Activated T-cell treated with anti-CD3 and anti-CD28 coated beads, Interleukin-2, amount 50 U/mL, for 72 hours (primary cell): ENCODE measurements at regions not wholly inside any gene's neighbourhood (a gene's known extent, or its start where the extent isn't known, plus 50 kb on each side); places are given as distances from the start of the nearest gene placed in this dataset.

Experiments used
- ATAC-seq, 2 donors: fragments of 150-1000 bp; cut with Tn5 transposase; replicated peaks in 1 of 2; 2 replicates each; pipeline ENCODE4 v1.10.0; 2021; ENCODE audit warnings: moderate library complexity in 2 of 2, mild to moderate bottlenecking in 1 of 2
- DNase-seq, 2 donors: peaks; one replicate each; pipeline ENCODE4 v3.0.0; 2021 to 2022; ENCODE audit warnings: mixed read lengths in 1 of 2
- H3K27ac Mint-ChIP-seq: one replicate; pipeline ENCODE4 v1.8.0; 2022; ENCODE audit warnings: mild to moderate bottlenecking, moderate library complexity, mixed read lengths
- H3K27me3 Mint-ChIP-seq: one replicate; pipeline ENCODE4 v1.8.0; 2022; ENCODE audit warnings: low read depth, mixed read lengths
- H3K36me3 Mint-ChIP-seq, 2 donors: one replicate each; pipeline ENCODE4 v1.8.0; 2022; ENCODE audit warnings: mixed read lengths in 2 of 2, mild to moderate bottlenecking in 1 of 2; ENCODE audit not compliant: insufficient read depth in 2 of 2
- H3K4me1 Mint-ChIP-seq: one replicate; pipeline ENCODE4 v1.8.0; 2022; ENCODE audit warnings: low read depth, mixed read lengths
- H3K4me3 Mint-ChIP-seq, 2 donors: one replicate each; pipeline ENCODE4 v1.8.0; 2022; ENCODE audit warnings: mild to moderate bottlenecking in 2 of 2, mixed read lengths in 2 of 2, moderate library complexity in 2 of 2
- H3K9me3 Mint-ChIP-seq, 2 donors: one replicate each; pipeline ENCODE4 v1.8.0; 2022; ENCODE audit warnings: mixed read lengths in 2 of 2

DNA sequence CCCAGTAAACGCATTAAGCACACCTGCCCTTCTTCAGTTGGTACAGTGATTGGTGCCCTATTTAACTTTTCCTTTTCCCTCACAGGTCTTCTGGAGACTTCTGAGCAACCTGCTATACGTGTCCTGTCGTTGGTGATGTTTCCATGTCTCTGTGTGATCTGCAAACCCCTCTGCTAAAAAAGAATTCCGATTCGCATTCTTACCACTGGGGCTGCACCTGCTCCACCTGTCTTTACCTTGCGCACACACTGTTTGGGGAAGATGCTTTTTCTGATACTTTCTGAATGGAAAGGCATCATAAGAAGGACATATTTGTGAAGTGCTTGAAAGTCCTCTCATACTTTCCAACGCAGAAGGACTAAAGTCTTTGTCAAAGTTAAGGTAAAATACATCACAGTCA lies 323.9 kb upstream of the SOX11 start:
- Mint-ChIP-seq H3K27ac (no peak overlapping the region), H3K9me3 (peaks cover 0 to 2% of the 10 kb centered on the region in 2 donors), H3K27me3 (no peaks in the 10 kb centered on the region), H3K36me3 (no peaks in the 10 kb centered on the region), H3K4me3 (no peak overlapping the region), H3K4me1 (no peaks in the 10 kb centered on the region)
- ATAC-seq (no peak), DNase-seq (no peak)

DNA sequence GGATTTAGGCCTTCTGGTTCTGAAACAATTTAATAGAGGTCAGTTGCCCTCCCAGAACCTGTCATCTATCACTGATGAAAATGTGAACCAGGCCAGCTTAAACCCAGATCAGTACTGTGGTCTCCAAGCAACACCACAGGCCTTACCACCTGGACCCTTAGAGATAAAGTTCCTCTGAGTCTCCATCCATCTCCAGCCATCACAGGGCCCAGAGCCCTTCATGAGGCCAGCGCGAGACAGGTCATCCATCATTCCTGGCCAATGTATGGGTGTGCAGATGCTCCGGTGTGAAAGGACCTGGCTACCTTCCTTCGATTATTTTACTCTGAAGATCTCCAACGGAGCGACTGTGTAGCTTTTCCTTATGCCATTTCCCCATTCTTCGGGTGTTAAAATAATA lies 322.7 kb upstream of the SOX11 start:
- no peak for DNase-seq
- Mint-ChIP-seq H3K27ac (no peak overlapping the region), H3K4me1 (no peaks in the 10 kb centered on the region), H3K9me3 (peaks cover 0 to 2% of the 10 kb centered on the region in 2 donors), H3K27me3 (no peaks in the 10 kb centered on the region), H3K36me3 (no peaks in the 10 kb centered on the region), H3K4me3 (no peak overlapping the region)
- no peak for ATAC-seq

DNA sequence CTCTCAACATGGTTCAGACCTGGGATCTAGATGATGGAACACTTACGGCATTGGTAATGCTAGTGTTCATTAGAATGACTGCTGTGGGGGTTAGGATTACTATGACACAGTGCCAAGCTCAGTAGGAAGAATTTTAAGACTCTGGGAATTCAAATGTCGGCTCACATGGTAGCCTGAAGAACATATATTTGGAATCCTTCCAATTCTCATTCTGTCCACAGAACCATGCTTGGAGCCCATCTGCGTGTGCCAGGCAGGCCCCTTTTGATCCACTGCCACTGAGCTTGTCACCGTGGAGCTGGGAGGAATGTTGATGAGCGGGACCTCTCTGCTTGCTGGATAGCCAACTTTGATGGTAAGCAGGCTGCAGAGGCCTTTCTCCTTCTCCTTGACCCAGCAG lies 322.0 kb upstream of the SOX11 start:
- Mint-ChIP-seq H3K27me3 (peaks cover 5% of the 10 kb centered on the region), H3K27ac (no peak overlapping the region), H3K36me3 (no peaks in the 10 kb centered on the region), H3K4me1 (no peaks in the 10 kb centered on the region), H3K4me3 (no peak overlapping the region), H3K9me3 (peaks cover 0 to 2% of the 10 kb centered on the region in 2 donors)
- ATAC-seq (no peak), DNase-seq (no peak)

DNA sequence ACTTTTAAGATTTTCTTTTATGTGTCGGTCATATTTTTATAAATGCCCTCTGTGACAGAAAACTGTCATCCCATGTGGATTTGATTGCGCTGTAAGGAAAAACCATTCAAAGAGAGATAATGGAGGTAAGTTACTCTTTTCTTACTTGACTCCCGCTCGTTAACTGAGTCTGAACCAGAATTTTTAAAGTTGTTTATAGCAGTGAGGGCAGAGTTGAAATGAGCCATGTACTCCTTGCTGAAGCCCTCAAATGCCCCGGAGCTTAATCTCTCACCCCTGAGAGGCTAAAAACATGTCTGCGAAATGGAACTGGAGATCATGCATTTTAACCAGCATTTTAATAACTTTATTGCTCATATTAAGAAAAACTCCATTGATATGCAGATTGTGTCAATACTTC lies 320.0 kb upstream of the SOX11 start:
- DNase-seq (no peak), ATAC-seq (no peak)
- Mint-ChIP-seq H3K4me3 (no peak overlapping the region), H3K36me3 (no peaks in the 10 kb centered on the region), H3K27ac (no peak overlapping the region), H3K27me3 (peaks cover 7% of the 10 kb centered on the region), H3K9me3 (peaks cover 0 to 2% of the 10 kb centered on the region in 2 donors), H3K4me1 (no peaks in the 10 kb centered on the region)

DNA sequence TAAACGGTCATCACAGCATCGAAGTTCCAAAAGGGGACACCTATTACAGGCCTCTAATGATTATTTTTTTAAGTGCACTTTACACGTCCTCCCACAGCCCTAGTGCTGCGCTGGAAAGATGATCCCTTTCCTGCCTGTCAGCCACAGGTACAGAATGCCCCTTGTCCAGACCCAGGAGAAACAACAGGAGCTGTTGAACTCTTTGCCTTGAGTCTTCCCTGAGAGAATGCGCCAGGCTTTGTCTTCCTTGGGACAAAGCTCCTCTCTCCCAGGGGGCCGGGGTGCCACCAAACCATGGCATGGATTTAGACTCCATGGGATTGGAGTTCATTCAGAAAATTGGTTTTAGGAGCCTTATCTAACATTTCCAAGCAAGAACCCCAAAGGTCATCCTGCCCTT lies 319.0 kb upstream of the SOX11 start:
- peaks cover 7% of the 10 kb centered on the region for H3K27me3 Mint-ChIP-seq
- ATAC-seq (no peak), DNase-seq (no peak)
- H3K27ac Mint-ChIP-seq: no peak overlapping the region
- peaks cover 0 to 2% of the 10 kb centered on the region in 2 donors for H3K9me3 Mint-ChIP-seq
- no peaks in the 10 kb centered on the region for H3K36me3 Mint-ChIP-seq
- no peaks in the 10 kb centered on the region for H3K4me1 Mint-ChIP-seq
- H3K4me3 Mint-ChIP-seq: no peak overlapping the region

DNA sequence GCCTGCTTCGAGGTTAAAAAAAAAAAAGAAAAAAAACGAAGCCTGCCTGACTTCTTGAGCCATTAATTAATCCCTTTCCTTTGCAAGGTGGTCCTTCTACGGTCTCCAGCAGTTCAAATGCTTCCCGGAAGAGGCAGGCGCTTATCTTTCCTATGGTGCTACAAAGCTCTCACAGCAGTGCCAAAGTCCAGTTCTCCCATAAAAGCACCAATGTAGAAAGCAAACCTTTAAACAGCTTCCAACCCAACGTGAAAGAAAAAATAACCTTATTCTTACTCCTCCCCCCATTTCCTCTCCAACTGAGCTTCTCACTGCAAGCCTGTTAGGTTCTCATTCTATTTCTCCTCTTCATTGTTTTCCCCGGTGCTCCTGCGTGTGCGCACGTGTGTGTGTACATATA lies 317.4 kb upstream of the SOX11 start:
- no peaks in the 10 kb centered on the region for H3K4me1 Mint-ChIP-seq
- no peak overlapping the region for H3K27ac Mint-ChIP-seq
- H3K9me3 Mint-ChIP-seq: peaks cover 0 to 1% of the 10 kb centered on the region in 2 donors
- DNase-seq (no peak), ATAC-seq (no peak)
- peaks cover 7% of the 10 kb centered on the region for H3K27me3 Mint-ChIP-seq
- no peak overlapping the region for H3K4me3 Mint-ChIP-seq
- H3K36me3 Mint-ChIP-seq: no peaks in the 10 kb centered on the region

DNA sequence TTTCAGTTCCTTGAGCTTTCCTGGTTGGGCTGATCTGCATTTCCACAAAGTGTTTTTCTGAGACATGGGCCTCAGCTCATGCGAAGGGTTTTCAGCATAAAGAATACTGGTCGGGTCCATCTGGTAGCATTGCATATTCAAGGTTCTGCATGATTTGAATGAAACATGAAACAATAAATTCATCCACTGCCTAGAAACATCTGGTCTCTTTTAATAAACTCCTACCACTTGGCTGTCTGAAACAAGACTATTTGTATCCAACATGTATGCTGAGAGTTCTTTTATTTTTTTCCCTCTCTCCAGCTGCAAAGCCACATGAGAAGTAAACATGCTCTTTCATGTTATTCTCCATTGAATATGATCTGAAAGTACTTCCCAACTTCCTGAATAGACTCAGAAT lies 314.9 kb upstream of the SOX11 start:
- DNase-seq (no peak), ATAC-seq (no peak)
- Mint-ChIP-seq H3K27me3 (peaks cover 7% of the 10 kb centered on the region), H3K4me1 (no peaks in the 10 kb centered on the region), H3K9me3 (peaks cover 0 to 1% of the 10 kb centered on the region in 2 donors), H3K27ac (no peak overlapping the region), H3K36me3 (no peaks in the 10 kb centered on the region), H3K4me3 (no peak overlapping the region)

DNA sequence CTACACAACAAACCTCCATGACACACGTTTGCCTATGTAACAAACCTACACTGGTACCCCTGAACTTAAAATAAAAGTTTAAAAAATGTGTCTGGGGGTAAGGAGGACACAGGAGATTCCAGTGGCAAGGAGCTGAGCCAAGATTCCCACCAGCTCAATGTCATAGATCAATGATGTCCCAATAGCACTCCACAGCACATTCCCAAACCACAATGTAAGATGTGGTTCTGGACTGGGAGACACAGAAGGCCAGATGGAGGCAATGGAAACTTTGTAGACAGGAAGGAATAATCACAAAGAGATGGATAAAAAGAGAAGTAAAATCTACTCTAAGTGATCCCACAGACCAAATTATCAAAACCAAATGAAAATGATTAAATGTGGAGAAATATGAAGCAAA lies 312.4 kb upstream of the SOX11 start:
- H3K4me3 Mint-ChIP-seq: no peak overlapping the region
- DNase-seq: no peak
- peaks cover 5% of the 10 kb centered on the region for H3K27me3 Mint-ChIP-seq
- peaks cover 1% of the 10 kb centered on the region in 2 donors for H3K9me3 Mint-ChIP-seq
- H3K36me3 Mint-ChIP-seq: no peaks in the 10 kb centered on the region
- ATAC-seq: no peak
- H3K4me1 Mint-ChIP-seq: no peaks in the 10 kb centered on the region
- no peak overlapping the region for H3K27ac Mint-ChIP-seq

DNA sequence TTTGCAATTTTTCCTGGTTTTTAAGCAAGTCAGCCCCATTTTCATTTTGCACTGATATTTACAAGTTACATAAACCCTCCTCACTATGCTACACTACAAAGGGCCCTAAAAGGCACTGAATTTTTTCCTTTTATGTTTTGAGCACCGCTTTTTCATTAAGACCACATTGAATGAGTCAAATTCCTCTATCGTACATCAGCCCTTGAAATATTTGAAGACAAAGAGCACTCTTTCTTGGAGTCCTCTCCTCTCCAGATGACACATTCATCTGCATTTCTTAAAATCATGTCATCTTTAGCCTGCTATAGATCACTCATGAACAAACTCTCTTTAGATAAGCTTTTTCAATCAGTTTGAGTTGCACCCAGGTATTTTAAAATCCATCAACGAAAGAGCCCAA lies 306.6 kb upstream of the SOX11 start:
- ATAC-seq (no peak), DNase-seq (no peak)
- H3K9me3 Mint-ChIP-seq: peaks cover 0 to 5% of the 10 kb centered on the region in 2 donors
- H3K4me3 Mint-ChIP-seq: no peak overlapping the region
- H3K4me1 Mint-ChIP-seq: no peaks in the 10 kb centered on the region
- H3K27ac Mint-ChIP-seq: no peak overlapping the region
- no peaks in the 10 kb centered on the region for H3K36me3 Mint-ChIP-seq
- H3K27me3 Mint-ChIP-seq: no peaks in the 10 kb centered on the region

DNA sequence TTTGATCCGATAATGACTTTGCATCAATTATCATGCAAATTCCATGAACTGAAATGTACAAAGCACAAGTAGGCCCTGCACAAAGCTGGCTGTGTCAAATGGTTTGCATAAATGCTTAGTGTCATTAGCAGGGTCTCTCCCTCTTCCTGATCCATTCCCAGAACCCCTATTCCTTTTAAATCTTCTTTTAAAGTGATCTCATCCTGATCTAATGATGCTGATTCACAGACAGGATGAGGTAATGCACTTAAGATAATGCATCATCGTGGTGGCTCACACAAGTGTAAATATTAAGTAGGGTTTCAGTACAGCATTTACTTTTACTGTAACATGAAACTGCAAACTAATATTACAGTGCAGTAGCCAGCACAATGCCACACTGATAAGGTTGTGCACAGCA lies 304.8 kb upstream of the SOX11 start:
- no peak overlapping the region for H3K27ac Mint-ChIP-seq
- no peaks in the 10 kb centered on the region for H3K4me1 Mint-ChIP-seq
- H3K36me3 Mint-ChIP-seq: no peaks in the 10 kb centered on the region
- H3K4me3 Mint-ChIP-seq: no peak overlapping the region
- peaks cover 2 to 5% of the 10 kb centered on the region in 2 donors for H3K9me3 Mint-ChIP-seq
- DNase-seq (no peak), ATAC-seq (no peak)
- H3K27me3 Mint-ChIP-seq: no peaks in the 10 kb centered on the region

DNA sequence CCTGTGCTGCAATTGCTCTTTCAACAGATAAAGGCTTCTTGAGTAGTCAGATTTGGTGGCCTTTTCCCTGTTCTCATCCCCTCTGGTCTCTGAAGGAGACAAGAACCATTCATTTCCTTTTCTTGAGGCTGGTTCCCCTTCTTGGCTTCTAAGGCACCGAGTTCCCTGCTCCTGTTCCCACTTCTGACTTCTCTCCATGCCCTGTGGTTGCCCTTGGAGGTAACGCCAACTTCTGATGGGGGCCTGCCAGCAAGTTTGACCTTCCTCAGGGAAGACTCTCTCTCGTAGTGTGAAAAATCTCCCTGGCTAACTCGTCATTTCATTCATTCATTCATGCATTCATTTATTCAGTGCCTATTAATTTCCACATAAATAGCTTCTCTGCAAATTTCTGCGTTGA lies 302.4 kb upstream of the SOX11 start:
- no peak overlapping the region for H3K27ac Mint-ChIP-seq
- no peak for DNase-seq

DNA sequence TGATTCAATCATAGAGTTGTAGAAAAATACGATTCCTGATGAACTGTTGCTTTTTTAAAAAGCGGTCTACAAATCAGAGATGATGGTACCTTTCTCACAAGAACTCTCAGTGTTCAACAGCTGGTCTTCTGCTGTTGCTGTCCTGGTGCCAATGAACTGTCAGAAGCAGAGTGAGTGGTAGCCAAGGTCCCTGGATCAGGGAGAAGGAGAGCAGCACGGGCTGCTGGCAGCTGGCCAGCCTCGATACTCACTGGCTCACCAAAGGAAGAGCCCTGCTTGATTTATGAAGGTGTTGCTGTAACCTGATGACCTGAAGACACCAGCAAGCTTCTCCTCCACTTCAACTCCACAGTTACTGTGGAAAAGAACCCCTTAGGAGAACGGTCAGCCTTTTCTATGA lies 300.8 kb upstream of the SOX11 start:
- Mint-ChIP-seq H3K36me3 (no peaks in the 10 kb centered on the region), H3K27ac (no peak overlapping the region), H3K4me3 (no peak overlapping the region), H3K27me3 (no peaks in the 10 kb centered on the region), H3K4me1 (no peaks in the 10 kb centered on the region), H3K9me3 (peaks cover 4 to 6% of the 10 kb centered on the region in 2 donors)
- DNase-seq: no peak
- no peak for ATAC-seq

More for the DNA sequence above, 302.4 kb upstream of the SOX11 start:
- Mint-ChIP-seq H3K9me3 (peaks cover 5 to 6% of the 10 kb centered on the region in 2 donors), H3K27me3 (no peaks in the 10 kb centered on the region), H3K4me1 (no peaks in the 10 kb centered on the region), H3K4me3 (no peak overlapping the region), H3K36me3 (no peaks in the 10 kb centered on the region)
- no peak for ATAC-seq

DNA sequence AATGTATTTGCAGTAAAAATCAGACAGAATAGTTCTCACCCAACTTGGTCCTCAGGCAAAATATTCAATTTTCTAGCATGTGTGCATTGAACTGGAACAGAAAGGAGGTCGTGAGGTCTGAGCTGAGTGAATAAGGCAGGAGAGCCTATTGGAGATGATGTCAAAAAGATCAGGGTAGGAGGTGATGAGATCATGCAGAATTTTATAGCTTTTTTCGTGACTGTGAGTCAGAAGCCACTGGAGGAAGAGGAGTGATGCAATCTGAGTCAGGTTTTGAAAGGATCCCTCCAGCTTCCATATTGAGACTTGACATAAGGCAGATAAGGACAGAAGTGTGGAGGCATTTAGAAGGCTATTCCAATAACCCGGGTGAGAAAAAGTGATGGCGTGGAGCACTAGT lies 299.5 kb upstream of the SOX11 start:
- Mint-ChIP-seq H3K27me3 (no peaks in the 10 kb centered on the region), H3K9me3 (peaks cover 4 to 9% of the 10 kb centered on the region in 2 donors), H3K4me3 (no peak overlapping the region), H3K27ac (no peak overlapping the region), H3K4me1 (no peaks in the 10 kb centered on the region), H3K36me3 (no peaks in the 10 kb centered on the region)
- ATAC-seq (no peak), DNase-seq (no peak)

DNA sequence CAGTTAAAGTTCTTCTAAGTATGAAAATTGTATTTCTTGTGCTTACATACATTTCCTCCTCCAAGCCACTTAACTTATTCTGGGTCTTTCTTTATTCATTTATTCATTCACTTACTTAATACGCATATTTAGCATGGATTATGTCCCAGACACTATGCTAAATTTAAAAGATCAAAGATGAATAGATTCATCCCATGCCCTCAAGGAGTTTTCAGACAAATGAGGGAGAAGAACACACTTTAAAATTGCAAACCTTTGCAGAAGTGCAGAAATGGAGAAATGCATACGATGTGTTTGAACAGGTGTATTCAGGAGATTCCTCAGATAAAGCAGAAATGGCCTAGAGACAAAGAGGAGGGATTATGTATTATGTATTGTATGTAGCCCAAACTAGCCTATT lies 298.7 kb upstream of the SOX11 start:
- ATAC-seq (no peak), DNase-seq (no peak)
- no peaks in the 10 kb centered on the region for H3K4me1 Mint-ChIP-seq
- no peak overlapping the region for H3K4me3 Mint-ChIP-seq
- no peak overlapping the region for H3K27ac Mint-ChIP-seq
- H3K27me3 Mint-ChIP-seq: no peaks in the 10 kb centered on the region
- H3K36me3 Mint-ChIP-seq: no peaks in the 10 kb centered on the region
- H3K9me3 Mint-ChIP-seq: peaks cover 3 to 9% of the 10 kb centered on the region in 2 donors
